Hepatocyte (in vitro differentiated cells): ENCODE measurements at regions not wholly inside any gene's neighbourhood (a gene's known extent, or its start where the extent isn't known, plus 50 kb on each side); places are given as distances from the start of the nearest gene placed in this dataset.
"Not testable (repeated sequence)": the region's sequence is repeated elsewhere in the genome, so short reads cannot be mapped to it uniquely, and the experiment has no call there.

Experiments used
- DNase-seq: peaks from one replicate; pipeline ENCODE4 v3.0.0-alpha.2; 2016; ENCODE audit warnings: low spot score
- H2AFZ ChIP-seq: fragments of 200-600 bp; sonication (generic); 2 replicates; pipeline ENCODE4 v1.6.0; 2016; ENCODE audit warnings: antibody characterized with exemption, mild to moderate bottlenecking
- H3K27ac ChIP-seq: fragments of 200-600 bp; sonication (generic); 2 replicates; pipeline ENCODE4 v1.5.1; 2016; ENCODE audit warnings: mild to moderate bottlenecking
- H3K27me3 ChIP-seq: fragments of 200-600 bp; sonication (generic); 2 replicates; pipeline ENCODE4 v1.6.1; 2016
- H3K36me3 ChIP-seq: fragments of 200-600 bp; sonication (generic); replicated peaks from 2 replicates; pipeline ENCODE4 v1.5.1; 2016; ENCODE audit warnings: low read depth; ENCODE audit not compliant: insufficient read depth
- H3K4me1 ChIP-seq: fragments of 200-600 bp; sonication (generic); 2 replicates; pipeline ENCODE4 v1.5.1; 2016; ENCODE audit warnings: mild to moderate bottlenecking, moderate library complexity; ENCODE audit not compliant: insufficient read depth
- H3K4me2 ChIP-seq: fragments of 200-600 bp; sonication (generic); 2 replicates; pipeline ENCODE4 v1.6.0; 2016
- H3K4me3 ChIP-seq: fragments of 200-600 bp; sonication (generic); 2 replicates; pipeline ENCODE4 v1.5.1; 2016; ENCODE audit warnings: mild to moderate bottlenecking
- H3K79me2 ChIP-seq: fragments of 200-600 bp; sonication (generic); 2 replicates; pipeline ENCODE4 v1.6.0; 2017; ENCODE audit warnings: mild to moderate bottlenecking
- H3K9me2 ChIP-seq: fragments of 200-600 bp; sonication (generic); replicated peaks from 2 replicates; pipeline ENCODE4 v1.6.0; 2017; ENCODE audit warnings: mild to moderate bottlenecking; ENCODE audit not compliant: insufficient read depth
- H3K9me3 ChIP-seq: fragments of 200-600 bp; sonication (generic); 2 replicates; pipeline ENCODE4 v1.5.1; 2016; ENCODE audit warnings: low read depth, mild to moderate bottlenecking
- H4K20me1 ChIP-seq: fragments of 200-600 bp; sonication (generic); 2 replicates; pipeline ENCODE4 v1.6.0; 2016; ENCODE audit warnings: mild to moderate bottlenecking; ENCODE audit not compliant: insufficient read depth, poor library complexity, severe bottlenecking
- WGBS: methylation state at CpG from one replicate; pipeline ENCODE4 v1.1.6; 2016; ENCODE audit warnings: low lambda C conversion rate; ENCODE audit errors: missing lambda C conversion rate; 5-methylcytosine and 5-hydroxymethylcytosine counted together

DNA sequence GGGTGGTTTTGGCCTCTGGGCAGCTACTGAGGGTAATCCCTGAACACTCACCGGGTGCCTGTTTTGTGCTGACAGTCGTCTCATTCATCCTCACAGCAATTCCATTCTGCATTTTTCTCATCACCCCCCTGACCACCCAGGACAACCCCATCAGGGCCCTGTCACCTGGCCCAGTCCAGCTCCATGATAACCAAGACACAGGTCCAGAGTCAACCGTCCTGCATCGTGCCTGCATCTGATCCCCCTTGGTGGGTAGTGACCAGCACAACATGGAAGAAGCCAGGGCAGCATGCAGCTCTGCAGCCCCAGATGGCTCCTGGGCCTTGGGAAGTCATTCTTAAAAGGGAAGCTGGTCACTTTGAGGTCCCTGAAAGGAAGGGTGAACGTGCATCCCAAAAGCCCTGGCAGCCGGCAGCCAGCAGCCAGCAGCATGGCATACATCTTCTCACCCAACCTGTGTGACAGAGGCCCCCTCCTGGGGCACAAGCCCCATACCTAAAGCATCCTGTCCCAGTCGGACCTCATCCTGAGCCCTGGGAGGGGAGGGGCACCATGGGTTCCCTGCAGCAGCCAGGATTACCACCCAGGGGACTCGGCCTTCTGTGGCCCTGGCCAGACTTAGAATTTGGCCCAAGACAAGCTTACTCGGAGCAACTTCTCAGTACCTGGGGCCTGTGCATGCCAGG, 574.2 kb downstream of the CWH43 start:
- 67% methylated on average over 7 of the region's 9 CpGs for WGBS
- H3K4me1 ChIP-seq = not testable (repeated sequence)

DNA sequence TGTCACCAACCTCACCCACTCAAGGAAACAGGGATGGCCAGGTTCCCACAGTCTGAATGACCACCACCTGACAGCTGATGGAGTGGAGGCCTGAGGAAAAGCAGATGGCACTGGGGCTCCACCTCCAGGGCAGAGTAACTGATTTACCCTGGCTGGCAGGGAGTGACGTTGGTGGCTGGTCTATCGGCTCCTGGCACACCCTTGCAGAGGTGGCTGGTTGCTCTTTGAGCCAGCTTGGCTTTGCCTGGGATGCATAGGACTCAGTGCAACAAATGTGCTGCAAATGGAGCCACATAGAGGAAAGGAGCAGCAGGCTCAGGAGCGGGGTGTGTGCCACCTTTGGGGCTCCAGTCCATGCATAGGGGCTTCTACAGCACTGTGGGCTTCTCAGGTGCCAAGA, 574.8 kb downstream of the CWH43 start:
- not testable (repeated sequence) for H3K27me3 ChIP-seq, H3K9me2 ChIP-seq, H3K79me2 ChIP-seq, H3K27ac ChIP-seq, H3K36me3 ChIP-seq, H3K4me2 ChIP-seq, DNase-seq, H3K9me3 ChIP-seq, H3K4me1 ChIP-seq, H4K20me1 ChIP-seq, H2AFZ ChIP-seq, H3K4me3 ChIP-seq
- 48% methylated on average over 3 of the region's 3 CpGs for WGBS

More for the DNA sequence above, 574.2 kb downstream of the CWH43 start:
- DNase-seq, H3K9me3 ChIP-seq, H3K36me3 ChIP-seq, H4K20me1 ChIP-seq, H3K4me3 ChIP-seq, H3K9me2 ChIP-seq, H3K79me2 ChIP-seq, H3K4me2 ChIP-seq, H3K27me3 ChIP-seq, H2AFZ ChIP-seq, H3K27ac ChIP-seq: not testable (repeated sequence)

DNA sequence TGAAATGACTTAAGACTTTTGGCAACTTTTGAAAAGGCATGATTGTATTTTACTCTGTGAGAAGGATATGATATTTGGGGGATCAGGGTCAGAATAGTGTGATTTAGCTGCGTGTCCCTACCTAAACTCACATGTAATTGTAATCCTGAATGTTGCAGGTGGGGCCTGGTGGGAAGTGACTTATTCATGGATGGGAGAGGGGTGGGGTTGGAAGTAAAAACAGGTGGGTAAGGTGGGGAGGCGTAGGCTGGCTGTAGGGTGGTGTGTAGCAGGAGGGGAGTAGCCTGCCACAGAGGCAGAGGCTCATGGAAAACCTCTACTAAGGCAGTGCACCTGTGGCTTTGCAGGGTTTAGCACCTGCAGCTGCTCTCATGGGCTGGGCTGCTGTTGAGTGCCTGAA, 584.2 kb downstream of the CWH43 start:
- 22% methylated on average over 2 of the region's 2 CpGs for WGBS
- not testable (repeated sequence) for H3K4me1 ChIP-seq, H3K27me3 ChIP-seq

DNA sequence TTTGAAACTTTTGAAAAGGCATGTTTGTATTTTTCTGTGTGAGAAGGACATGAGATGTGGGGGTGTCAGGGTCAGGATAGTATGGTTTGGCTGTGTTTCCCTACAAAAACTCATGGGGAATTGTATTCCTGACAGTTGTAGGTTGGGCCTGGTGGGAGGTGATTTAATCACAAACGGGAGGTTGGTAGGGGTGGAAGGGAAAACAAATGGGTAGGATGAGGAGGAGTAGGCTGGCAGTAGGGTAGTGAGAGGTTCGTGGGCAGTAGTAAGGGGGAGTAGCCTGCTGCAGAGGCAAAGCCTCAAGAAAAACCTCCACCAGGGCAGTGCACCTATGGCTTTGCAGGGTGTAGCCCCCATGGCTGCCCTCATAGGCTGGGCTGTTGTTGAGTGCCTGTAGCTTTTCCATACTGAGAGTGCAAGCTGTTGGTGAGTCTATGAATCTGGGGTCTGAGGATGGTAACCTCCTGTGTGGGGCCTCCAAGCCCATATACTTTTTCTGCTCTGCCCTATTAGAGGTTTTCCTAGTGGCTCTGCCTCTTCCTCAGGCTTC, 587.7 kb downstream of the CWH43 start:
- H3K36me3 ChIP-seq, H2AFZ ChIP-seq, H3K79me2 ChIP-seq, H3K9me3 ChIP-seq, H3K4me3 ChIP-seq, H3K27ac ChIP-seq, H4K20me1 ChIP-seq, H3K4me1 ChIP-seq, DNase-seq, H3K27me3 ChIP-seq, H3K9me2 ChIP-seq, H3K4me2 ChIP-seq: not testable (repeated sequence)
- 32% methylated on average over 2 of the region's 2 CpGs for WGBS

More for the DNA sequence above, 584.2 kb downstream of the CWH43 start:
- not testable (repeated sequence) for H4K20me1 ChIP-seq, H3K4me3 ChIP-seq, H3K79me2 ChIP-seq, H3K4me2 ChIP-seq, H3K27ac ChIP-seq, DNase-seq, H3K36me3 ChIP-seq, H3K9me3 ChIP-seq, H2AFZ ChIP-seq, H3K9me2 ChIP-seq

DNA sequence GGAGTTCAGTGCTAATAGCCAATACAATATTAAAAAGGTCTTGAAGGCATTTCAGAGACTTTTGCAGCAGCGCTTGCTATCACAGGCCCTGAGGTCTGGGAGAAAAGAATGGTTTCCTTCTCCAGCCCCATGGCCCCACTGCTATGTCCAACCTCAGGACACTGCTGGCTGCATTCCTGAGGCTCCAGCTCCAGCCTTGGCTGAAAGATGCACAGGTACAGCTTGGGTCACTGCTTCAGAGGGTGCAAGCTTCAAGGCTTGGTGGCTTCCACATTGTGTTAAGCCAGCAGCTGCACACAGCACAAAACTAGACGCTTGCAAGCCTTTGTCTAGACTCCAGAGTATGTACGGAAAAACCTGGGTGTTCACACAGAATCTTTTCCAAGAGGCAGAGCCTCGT, 589.2 kb downstream of the CWH43 start:
- H3K27me3 ChIP-seq, H3K79me2 ChIP-seq, H3K4me2 ChIP-seq, DNase-seq, H4K20me1 ChIP-seq, H3K36me3 ChIP-seq, H3K4me3 ChIP-seq, H3K9me2 ChIP-seq, H2AFZ ChIP-seq, H3K4me1 ChIP-seq, H3K27ac ChIP-seq: not testable (repeated sequence)
- peaks cover 14% of the 10 kb centered on the region for H3K9me3 ChIP-seq
- WGBS = 41% methylated on average over 4 of the region's 4 CpGs

DNA sequence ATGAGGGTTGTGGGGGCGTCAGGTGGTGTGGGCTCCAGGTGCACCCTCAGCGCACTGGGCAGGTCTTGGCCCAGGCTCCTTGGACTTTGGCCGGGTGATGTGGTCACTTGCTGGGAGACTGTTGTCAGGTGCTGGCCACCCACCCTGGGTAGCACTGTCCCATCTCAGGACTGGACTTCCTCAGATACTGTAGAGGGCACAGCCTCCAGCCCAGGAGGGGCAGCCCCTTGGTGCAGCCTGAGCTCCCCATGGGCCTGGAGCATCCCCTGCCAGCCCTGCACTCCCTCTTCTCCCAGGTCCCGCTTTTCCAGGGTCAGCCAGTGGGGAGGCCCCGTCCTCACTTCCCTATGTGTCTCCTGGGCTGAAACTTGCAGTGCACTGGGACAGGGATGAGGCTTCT, 592.3 kb downstream of the CWH43 start:
- not testable (repeated sequence) for H4K20me1 ChIP-seq, H2AFZ ChIP-seq, H3K27ac ChIP-seq, H3K4me1 ChIP-seq, H3K9me3 ChIP-seq, H3K4me3 ChIP-seq, H3K79me2 ChIP-seq, H3K36me3 ChIP-seq, H3K4me2 ChIP-seq, H3K27me3 ChIP-seq, DNase-seq, H3K9me2 ChIP-seq
- WGBS = 66% methylated on average over 5 of the region's 5 CpGs

DNA sequence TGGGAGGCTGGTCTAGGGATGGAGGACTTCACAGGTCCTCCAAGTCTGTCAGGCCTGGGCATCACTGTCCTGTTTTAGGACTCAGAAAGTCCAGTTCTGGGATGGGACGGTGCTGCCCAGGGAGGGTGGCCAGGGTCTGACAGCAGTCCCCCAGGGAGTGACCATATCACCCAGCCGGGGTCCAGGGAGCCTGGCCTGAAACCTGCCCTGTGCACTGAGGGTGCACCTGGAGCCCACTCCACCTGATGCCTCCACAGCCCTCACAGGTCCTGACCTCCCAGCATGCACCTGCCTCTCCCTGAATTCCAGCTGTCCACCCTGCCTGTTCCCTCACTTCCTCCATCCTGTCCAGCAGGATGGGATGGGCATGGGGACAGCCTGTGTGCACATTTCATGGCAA, 592.8 kb downstream of the CWH43 start:
- H3K9me2 ChIP-seq, H3K4me3 ChIP-seq, H3K79me2 ChIP-seq, H3K4me1 ChIP-seq, H2AFZ ChIP-seq, H3K36me3 ChIP-seq, H3K27me3 ChIP-seq, H4K20me1 ChIP-seq, H3K9me3 ChIP-seq, H3K4me2 ChIP-seq, DNase-seq, H3K27ac ChIP-seq: not testable (repeated sequence)
- WGBS = 62% methylated on average over 2 of the region's 2 CpGs

DNA sequence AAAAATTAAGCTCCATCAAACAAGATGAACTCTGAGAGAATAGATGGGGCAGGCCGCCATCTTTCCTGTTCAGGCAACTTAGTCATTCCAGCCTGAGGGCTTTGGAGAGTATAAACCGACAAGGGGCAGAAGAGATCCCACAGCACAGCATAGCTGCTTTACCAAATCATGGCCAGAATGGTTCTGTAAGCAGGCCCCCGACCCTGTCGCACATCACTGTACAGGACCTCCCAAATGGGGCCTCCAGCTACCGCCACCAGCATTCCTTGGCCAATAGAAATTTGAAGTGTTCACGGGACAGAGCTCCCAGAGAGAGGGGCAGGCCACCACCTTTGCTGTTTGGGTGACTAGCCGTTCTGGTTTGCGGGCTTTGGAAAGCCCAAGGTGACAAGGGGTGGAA, 594.1 kb downstream of the CWH43 start:
- not testable (repeated sequence) for H3K4me2 ChIP-seq, H3K27ac ChIP-seq, H3K36me3 ChIP-seq, H2AFZ ChIP-seq, H3K4me3 ChIP-seq, H3K27me3 ChIP-seq, H3K4me1 ChIP-seq, H3K9me3 ChIP-seq, H3K79me2 ChIP-seq, H4K20me1 ChIP-seq, H3K9me2 ChIP-seq, DNase-seq
- 76% methylated on average over 8 of the region's 8 CpGs for WGBS

DNA sequence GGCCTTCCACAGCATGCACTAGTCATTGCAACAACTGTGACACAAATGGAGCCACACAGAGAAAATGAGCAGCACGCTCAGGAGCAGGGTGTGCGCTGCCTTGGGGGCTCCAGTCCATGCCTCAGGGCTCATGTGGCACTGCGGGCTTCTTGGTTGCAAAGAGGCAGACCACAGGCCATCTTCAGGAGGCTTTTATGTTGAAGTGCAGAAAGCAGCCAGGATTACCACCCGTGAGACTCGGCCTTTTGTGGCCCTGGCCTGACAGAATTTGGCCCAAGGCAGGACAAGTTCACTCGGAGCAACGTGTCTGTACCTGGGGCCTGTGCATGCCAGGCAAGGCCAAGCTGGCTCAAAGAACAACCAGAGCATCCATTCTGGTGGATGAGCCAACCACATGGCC, 602.3 kb downstream of the CWH43 start:
- not testable (repeated sequence) for H3K36me3 ChIP-seq, H3K9me3 ChIP-seq, H3K4me3 ChIP-seq, H3K27ac ChIP-seq, H3K27me3 ChIP-seq, H3K79me2 ChIP-seq, H3K4me1 ChIP-seq, H4K20me1 ChIP-seq, H3K4me2 ChIP-seq, DNase-seq, H2AFZ ChIP-seq, H3K9me2 ChIP-seq
- WGBS = 60% methylated on average over 7 of the region's 7 CpGs
